ENCODE measurements at regions not wholly inside any gene's neighbourhood (a gene's known extent, or its start where the extent isn't known, plus 50 kb on each side); places are given as distances from the start of the nearest gene placed in this dataset.

- H3K27ac Mint-ChIP-seq: no peak overlapping the region
- ATAC-seq (replicated peaks): no peak
- H3K4me1 Mint-ChIP-seq (ENCODE audit: low read depth in 2 of 2): no peaks in the 10 kb centered on the region
- H3K27me3 Mint-ChIP-seq: no peaks in the 10 kb centered on the region
- H3K9me3 Mint-ChIP-seq: peaks cover 8 to 24% of the 10 kb centered on the region in 2 donors
- H3K4me3 Mint-ChIP-seq: no peak overlapping the region
- no peak for DNase-seq
- no peaks in the 10 kb centered on the region for H3K36me3 Mint-ChIP-seq (ENCODE audit: insufficient read depth)
Measured at GRCh38 chr15:46389739-46390138, 754.9 kb downstream of the SQOR start.

GRCh38 chr15:46394463-46394862 is 759.6 kb downstream of the SQOR start:
- H3K9me3 Mint-ChIP-seq: peaks cover 8 to 21% of the 10 kb centered on the region in 2 donors
- no peaks in the 10 kb centered on the region for H3K27me3 Mint-ChIP-seq
- no peaks in the 10 kb centered on the region for H3K36me3 Mint-ChIP-seq (ENCODE audit: insufficient read depth)
- no peak for DNase-seq
- no peaks in the 10 kb centered on the region for H3K4me1 Mint-ChIP-seq (ENCODE audit: low read depth in 2 of 2)
- no peak overlapping the region for H3K4me3 Mint-ChIP-seq
- ATAC-seq (replicated peaks): no peak
- no peak overlapping the region for H3K27ac Mint-ChIP-seq

DNA sequence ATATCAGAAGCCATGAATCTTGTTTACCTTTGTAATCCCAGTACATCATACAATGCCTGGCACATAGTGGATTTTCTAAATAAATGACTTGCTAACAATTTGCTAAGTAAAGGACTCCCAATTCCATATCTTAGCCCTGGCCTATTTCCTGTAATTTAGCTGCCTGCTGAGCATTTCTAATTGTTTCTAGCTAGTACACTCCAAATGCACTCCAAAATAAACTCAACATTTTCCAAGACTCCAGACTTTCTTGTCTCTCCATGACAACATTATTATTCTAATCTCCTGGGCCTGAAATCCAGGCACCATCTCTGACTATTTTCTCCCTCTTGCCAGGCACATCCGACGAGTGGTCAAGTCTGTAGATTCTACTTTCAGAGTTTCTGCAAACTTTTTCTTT is 773.5 kb downstream of the SQOR start:
- ATAC-seq (replicated peaks): no peak
- no peaks in the 10 kb centered on the region for H3K27me3 Mint-ChIP-seq
- no peak for DNase-seq
- no peak overlapping the region for H3K27ac Mint-ChIP-seq
- H3K36me3 Mint-ChIP-seq (ENCODE audit: insufficient read depth): no peaks in the 10 kb centered on the region
- H3K9me3 Mint-ChIP-seq: peaks cover 9 to 12% of the 10 kb centered on the region in 2 donors
- H3K4me1 Mint-ChIP-seq (ENCODE audit: low read depth in 2 of 2): no peaks in the 10 kb centered on the region
- H3K4me3 Mint-ChIP-seq: no peak overlapping the region

GRCh38 chr15:46409841-46410301 is 775.0 kb downstream of the SQOR start:
- Mint-ChIP-seq H3K27ac (no peak overlapping the region), H3K4me3 (no peak overlapping the region), H3K9me3 (peaks cover 12 to 22% of the 10 kb centered on the region in 2 donors), H3K36me3 (ENCODE audit: insufficient read depth) (no peaks in the 10 kb centered on the region), H3K4me1 (ENCODE audit: low read depth in 2 of 2) (no peaks in the 10 kb centered on the region), H3K27me3 (no peaks in the 10 kb centered on the region)
- no peak for DNase-seq
- no peak for ATAC-seq (replicated peaks)

DNA sequence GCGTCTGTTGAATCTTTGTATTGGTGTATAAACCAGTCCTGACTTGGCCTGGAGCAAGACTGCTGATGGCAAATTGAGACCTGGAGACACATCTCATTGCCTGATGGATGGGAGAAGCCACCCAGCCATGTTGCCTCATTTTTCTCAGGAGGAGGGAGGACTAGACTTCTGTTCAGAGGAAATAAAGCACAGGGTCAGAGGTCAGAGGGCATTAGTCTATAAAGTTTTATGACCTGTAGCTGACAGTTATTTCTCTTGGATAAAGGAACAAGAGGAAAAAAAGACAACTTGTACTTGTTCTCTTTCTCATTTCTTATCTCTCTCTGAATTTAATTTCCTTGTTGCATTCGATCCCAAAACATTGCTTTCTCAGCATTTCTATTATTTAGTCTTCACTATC is 775.9 kb downstream of the SQOR start:
- no peak for DNase-seq
- H3K4me1 Mint-ChIP-seq (ENCODE audit: low read depth in 2 of 2): no peaks in the 10 kb centered on the region
- H3K27me3 Mint-ChIP-seq: no peaks in the 10 kb centered on the region
- H3K4me3 Mint-ChIP-seq: no peak overlapping the region
- no peaks in the 10 kb centered on the region for H3K36me3 Mint-ChIP-seq (ENCODE audit: insufficient read depth)
- H3K27ac Mint-ChIP-seq: no peak overlapping the region
- H3K9me3 Mint-ChIP-seq: peaks cover 10 to 22% of the 10 kb centered on the region in 2 donors
- ATAC-seq (replicated peaks): no peak

DNA sequence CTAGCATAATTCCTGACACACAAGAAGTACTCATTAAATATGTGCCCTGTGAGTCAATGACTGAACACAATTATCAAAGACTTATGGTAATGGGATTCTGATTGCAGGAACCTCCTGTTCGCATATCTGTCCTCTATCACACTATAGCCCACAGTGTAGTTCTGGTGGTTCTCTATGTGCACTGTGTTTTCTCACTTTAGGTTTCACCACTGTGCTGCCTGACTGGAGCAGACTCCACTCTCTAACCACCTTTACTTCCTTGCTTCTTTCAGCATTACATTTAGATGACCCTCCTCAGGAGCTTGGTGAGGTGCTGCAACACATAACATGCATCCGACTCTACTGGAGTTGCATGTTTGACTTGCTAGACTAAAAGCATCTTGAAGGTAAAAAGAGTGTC is 777.1 kb downstream of the SQOR start:
- Mint-ChIP-seq H3K27me3 (no peaks in the 10 kb centered on the region), H3K27ac (no peak overlapping the region), H3K36me3 (ENCODE audit: insufficient read depth) (no peaks in the 10 kb centered on the region), H3K9me3 (peaks cover 6 to 22% of the 10 kb centered on the region in 2 donors), H3K4me1 (ENCODE audit: low read depth in 2 of 2) (no peaks in the 10 kb centered on the region), H3K4me3 (no peak overlapping the region)
- ATAC-seq (replicated peaks): no peak
- no peak for DNase-seq

- DNase-seq: no peak
- no peak for ATAC-seq (replicated peaks)
- Mint-ChIP-seq H3K4me1 (ENCODE audit: low read depth in 2 of 2) (no peaks in the 10 kb centered on the region), H3K9me3 (peaks cover 7 to 22% of the 10 kb centered on the region in 2 donors), H3K36me3 (ENCODE audit: insufficient read depth) (no peaks in the 10 kb centered on the region), H3K4me3 (no peak overlapping the region), H3K27ac (no peak overlapping the region), H3K27me3 (no peaks in the 10 kb centered on the region)
Measured at GRCh38 chr15:46413799-46414198, 779.0 kb downstream of the SQOR start.

DNA sequence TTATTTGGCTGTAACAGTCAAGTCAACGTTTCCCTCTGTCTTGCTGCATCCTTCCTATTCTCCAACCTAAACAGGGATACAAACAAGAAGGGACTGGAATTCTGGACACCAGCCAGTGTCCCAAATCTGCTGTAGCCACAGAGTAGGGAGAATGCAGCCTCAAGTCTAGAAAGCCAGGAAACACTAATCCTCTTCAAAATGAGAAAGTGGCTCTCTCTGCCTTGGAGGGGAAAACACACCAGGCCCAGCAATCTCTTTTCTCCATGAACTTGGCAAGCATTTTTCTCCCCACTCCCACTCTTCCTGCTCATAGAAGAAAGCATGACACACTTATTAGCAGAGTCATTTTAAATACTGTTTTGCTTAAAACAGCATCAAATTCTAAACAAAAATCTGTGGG is 781.7 kb downstream of the SQOR start:
- Mint-ChIP-seq H3K27ac (no peak overlapping the region), H3K36me3 (ENCODE audit: insufficient read depth) (no peaks in the 10 kb centered on the region), H3K4me1 (ENCODE audit: low read depth in 2 of 2) (no peaks in the 10 kb centered on the region), H3K27me3 (no peaks in the 10 kb centered on the region), H3K4me3 (no peak overlapping the region), H3K9me3 (peaks cover 6 to 22% of the 10 kb centered on the region in 2 donors)
- ATAC-seq (replicated peaks): no peak
- no peak for DNase-seq

DNA sequence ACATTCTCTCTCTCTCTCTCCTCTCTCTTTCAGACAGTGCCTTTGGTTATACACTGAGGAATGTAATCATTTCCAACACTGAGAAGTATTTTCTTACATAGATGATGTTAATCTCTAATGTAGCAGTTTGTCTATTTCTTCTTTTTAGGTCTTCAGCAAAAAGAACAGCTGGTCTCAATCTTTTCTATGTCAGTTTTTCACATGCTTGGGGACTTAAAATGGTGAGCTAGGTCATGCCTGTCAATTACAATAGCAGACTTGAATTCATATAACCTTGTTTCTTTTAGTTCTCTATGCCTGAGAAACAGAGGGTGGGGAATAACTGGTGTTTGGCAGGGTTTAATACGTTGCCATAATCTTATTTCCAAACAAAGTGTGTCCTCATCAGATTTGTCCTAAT is 786.2 kb downstream of the SQOR start:
- DNase-seq (no peak), ATAC-seq (replicated peaks) (no peak)
- Mint-ChIP-seq H3K36me3 (ENCODE audit: insufficient read depth) (no peaks in the 10 kb centered on the region), H3K4me3 (no peak overlapping the region), H3K4me1 (ENCODE audit: low read depth in 2 of 2) (no peaks in the 10 kb centered on the region), H3K27me3 (no peaks in the 10 kb centered on the region), H3K9me3 (peaks cover 0 to 3% of the 10 kb centered on the region in 2 donors), H3K27ac (no peak overlapping the region)

GRCh38 chr15:46441294-46442062 is 806.6 kb downstream of the SQOR start:
- no peak overlapping the region for H3K27ac Mint-ChIP-seq
- no peak overlapping the region for H3K4me3 Mint-ChIP-seq
- no peaks in the 10 kb centered on the region for H3K27me3 Mint-ChIP-seq
- peaks cover 2 to 37% of the 10 kb centered on the region in 2 donors for H3K9me3 Mint-ChIP-seq
- ATAC-seq (replicated peaks) (no peak), DNase-seq (no peak)
- no peaks in the 10 kb centered on the region for H3K36me3 Mint-ChIP-seq (ENCODE audit: insufficient read depth)
- no peaks in the 10 kb centered on the region for H3K4me1 Mint-ChIP-seq (ENCODE audit: low read depth in 2 of 2)

DNA sequence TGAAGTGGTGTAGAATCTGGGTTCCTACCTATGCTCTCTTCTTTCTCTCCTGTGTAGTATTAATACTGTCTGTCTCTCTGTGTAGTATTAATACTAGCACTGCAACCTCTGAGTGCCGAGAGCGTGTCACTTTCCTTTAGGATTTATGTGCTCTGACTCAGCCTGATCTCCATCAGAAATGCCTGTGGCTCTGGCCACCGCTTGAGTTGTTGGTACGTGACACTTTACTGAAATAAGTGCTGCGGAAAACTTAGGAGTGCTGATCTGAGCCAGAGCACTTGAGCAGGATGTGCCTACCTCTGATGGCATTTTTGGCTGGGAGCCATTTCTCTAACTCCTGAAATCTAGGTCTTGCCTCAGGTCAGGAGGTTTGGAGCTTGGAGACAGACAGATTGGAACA is 807.4 kb downstream of the SQOR start:
- Mint-ChIP-seq H3K27ac (no peak overlapping the region), H3K27me3 (no peaks in the 10 kb centered on the region), H3K4me3 (no peak overlapping the region), H3K36me3 (ENCODE audit: insufficient read depth) (no peaks in the 10 kb centered on the region), H3K4me1 (ENCODE audit: low read depth in 2 of 2) (no peaks in the 10 kb centered on the region), H3K9me3 (peaks cover 2 to 37% of the 10 kb centered on the region in 2 donors)
- ATAC-seq (replicated peaks) (no peak), DNase-seq (no peak)

- Mint-ChIP-seq H3K27me3 (no peaks in the 10 kb centered on the region), H3K27ac (no peak overlapping the region), H3K4me3 (no peak overlapping the region), H3K9me3 (peaks cover 2 to 37% of the 10 kb centered on the region in 2 donors), H3K36me3 (ENCODE audit: insufficient read depth) (no peaks in the 10 kb centered on the region), H3K4me1 (ENCODE audit: low read depth in 2 of 2) (no peaks in the 10 kb centered on the region)
- ATAC-seq (replicated peaks): no peak
- no peak for DNase-seq
Measured at GRCh38 chr15:46442901-46443590, 808.2 kb downstream of the SQOR start.

DNA sequence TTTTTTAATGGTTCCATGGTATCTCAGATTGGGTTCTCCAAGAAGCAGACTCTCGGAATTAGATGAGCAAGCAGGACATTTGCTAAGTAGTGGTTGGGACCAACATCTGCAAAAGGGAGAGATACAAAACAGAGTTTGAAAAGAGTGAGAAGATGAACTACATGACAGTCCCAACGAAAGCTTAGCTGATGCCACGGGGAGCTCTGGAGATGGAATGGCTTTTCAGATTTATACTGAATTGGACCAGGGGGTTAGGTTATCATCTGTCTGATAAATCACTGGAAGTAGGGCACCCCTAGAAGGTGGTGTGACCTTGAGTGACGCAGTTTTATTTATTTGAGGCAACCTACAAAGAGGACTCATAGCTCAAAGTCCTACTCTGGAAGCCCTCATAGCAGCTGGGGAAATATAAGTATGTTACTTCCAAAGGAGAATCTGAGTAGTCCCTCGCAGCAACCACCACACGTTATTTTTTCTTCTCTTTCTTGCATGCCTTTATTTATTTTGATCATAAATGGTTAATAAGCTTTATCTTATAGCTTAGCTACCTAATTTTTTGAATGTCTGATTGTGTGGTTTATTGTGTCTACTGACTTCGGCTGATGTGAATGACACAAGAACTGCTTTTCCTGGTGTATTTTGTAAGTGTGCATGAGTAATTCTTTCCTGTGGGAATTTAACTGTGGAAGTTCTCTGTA is 815.4 kb downstream of the SQOR start:
- no peak for ATAC-seq (replicated peaks)
- H3K36me3 Mint-ChIP-seq (ENCODE audit: insufficient read depth): no peaks in the 10 kb centered on the region
- no peak overlapping the region for H3K4me3 Mint-ChIP-seq
- peaks cover 3 to 10% of the 10 kb centered on the region in 2 donors for H3K9me3 Mint-ChIP-seq
- no peak for DNase-seq
- no peak overlapping the region for H3K27ac Mint-ChIP-seq
- no peaks in the 10 kb centered on the region for H3K4me1 Mint-ChIP-seq (ENCODE audit: low read depth in 2 of 2)
- no peaks in the 10 kb centered on the region for H3K27me3 Mint-ChIP-seq

DNA sequence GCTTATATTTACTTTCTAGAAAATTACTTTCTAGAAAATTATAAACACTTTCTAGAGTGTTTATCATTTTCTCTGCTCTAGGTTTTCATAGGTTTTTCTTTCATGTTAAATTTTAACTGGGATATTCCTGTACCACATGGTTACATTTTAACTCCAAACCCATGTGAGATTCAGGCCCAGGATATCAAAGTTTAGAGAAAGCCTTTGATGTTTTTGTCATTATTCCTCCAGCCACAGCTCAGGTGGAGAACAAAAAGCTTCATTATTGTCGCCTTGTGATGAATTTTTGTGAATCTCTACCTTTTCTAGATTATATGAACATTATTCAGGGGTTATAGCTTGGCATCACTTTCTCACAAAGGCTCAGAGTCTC is 816.0 kb downstream of the SQOR start:
- Mint-ChIP-seq H3K4me1 (ENCODE audit: low read depth in 2 of 2) (no peaks in the 10 kb centered on the region), H3K36me3 (ENCODE audit: insufficient read depth) (no peaks in the 10 kb centered on the region), H3K9me3 (peaks cover 3 to 7% of the 10 kb centered on the region in 2 donors), H3K27ac (no peak overlapping the region), H3K27me3 (no peaks in the 10 kb centered on the region), H3K4me3 (no peak overlapping the region)
- ATAC-seq (replicated peaks): no peak
- DNase-seq: no peak
